ENCODE measurements at regions not wholly inside any gene's neighbourhood (a gene's known extent, or its start where the extent isn't known, plus 50 kb on each side); places are given as distances from the start of the nearest gene placed in this dataset.

DNA sequence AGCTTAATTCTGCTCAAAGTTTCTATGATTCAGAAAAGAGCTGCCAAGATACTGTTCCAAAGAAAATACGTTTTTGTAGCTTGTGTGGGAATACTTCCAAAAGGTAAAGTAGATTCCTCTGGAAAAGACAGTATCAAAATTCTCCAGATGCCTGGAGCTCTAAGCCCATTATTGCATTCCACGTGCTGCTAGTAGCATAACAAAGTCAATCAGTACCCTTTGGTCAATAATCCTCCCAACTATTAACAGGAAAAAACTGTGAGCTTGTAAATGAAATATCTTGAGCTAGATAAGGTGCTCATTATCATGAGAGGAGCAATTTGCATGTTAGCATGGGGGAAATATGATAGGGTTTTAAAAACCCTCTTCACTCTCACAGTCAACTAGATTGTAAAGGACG is 229.5 kb upstream of the TYRP1 start:
- H3K27me3 Mint-ChIP-seq (ENCODE audit: low read depth) = peaks cover 26% of the 10 kb centered on the region
- H3K36me3 Mint-ChIP-seq (ENCODE audit: low read depth) = no peaks in the 10 kb centered on the region
- H3K27ac Mint-ChIP-seq (ENCODE audit: unreplicated experiment) = no peak overlapping the region
- DNase-seq (ENCODE audit: low spot score) = no peak
- no peak overlapping the region for H3K4me3 Mint-ChIP-seq (ENCODE audit: unreplicated experiment)
- no peaks in the 10 kb centered on the region for H3K4me1 Mint-ChIP-seq (ENCODE audit: low read depth)
- no peak for TF ChIP-seq CTCF (IDR thresholded peaks at IDR 0.05)
- no peaks in the 10 kb centered on the region for H3K9me3 Mint-ChIP-seq (ENCODE audit: low read depth)

DNA sequence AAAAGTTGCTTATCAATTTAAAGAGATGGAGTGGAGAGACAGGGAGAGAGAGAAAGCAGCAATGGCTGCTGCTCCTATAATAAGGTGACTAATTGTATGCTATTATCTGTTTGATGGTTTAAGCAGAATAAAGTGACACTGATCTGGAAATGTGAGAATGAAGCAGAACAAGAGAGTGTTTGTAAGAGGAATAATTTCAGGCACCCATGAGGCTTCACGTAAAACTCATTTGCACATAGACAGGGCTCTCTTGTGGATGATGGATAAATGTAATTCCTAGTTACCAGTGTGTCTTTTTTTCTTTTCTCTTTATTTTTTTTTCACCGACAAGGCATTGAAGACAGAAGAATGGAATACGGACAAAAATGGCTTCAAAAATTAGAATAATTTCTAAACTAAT is 228.8 kb upstream of the TYRP1 start:
- no peak for DNase-seq (ENCODE audit: low spot score)
- Mint-ChIP-seq H3K27me3 (ENCODE audit: low read depth) (peaks cover 30% of the 10 kb centered on the region), H3K4me3 (ENCODE audit: unreplicated experiment) (no peak overlapping the region), H3K36me3 (ENCODE audit: low read depth) (no peaks in the 10 kb centered on the region), H3K9me3 (ENCODE audit: low read depth) (no peaks in the 10 kb centered on the region), H3K4me1 (ENCODE audit: low read depth) (no peaks in the 10 kb centered on the region), H3K27ac (ENCODE audit: unreplicated experiment) (no peak overlapping the region)
- no peak for TF ChIP-seq CTCF (IDR thresholded peaks at IDR 0.05)

DNA sequence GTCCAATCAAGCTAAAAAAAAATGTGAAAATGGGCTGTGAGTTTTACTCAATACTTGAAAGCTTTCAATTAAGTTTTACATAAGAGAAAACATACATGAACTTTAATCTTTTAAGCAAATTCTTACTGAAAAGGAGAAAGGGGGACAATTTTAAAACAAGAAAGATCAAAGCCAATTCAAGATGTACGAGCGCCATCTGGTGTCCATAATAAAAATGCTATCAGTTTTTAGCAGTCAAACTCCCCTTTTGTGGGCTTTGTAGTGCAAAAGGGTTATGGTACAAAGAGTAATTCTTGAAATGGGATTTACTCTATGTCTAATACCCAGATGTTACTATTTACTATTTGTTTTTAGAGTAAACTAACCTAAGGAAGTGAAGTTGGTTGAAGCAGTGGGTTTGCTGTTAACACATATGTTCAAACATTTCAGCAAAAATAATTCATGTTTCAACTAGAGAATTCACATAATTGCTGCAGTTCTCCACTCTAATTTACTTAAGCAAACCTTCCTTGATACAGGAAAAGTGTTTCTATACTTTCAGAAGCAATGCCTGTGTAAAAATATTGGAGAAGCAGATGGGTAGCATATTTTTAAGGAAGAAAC is 228.2 kb upstream of the TYRP1 start:
- no peak overlapping the region for H3K27ac Mint-ChIP-seq (ENCODE audit: unreplicated experiment)
- TF ChIP-seq CTCF (IDR thresholded peaks at IDR 0.05) = peak; percentile 89
- no peaks in the 10 kb centered on the region for H3K9me3 Mint-ChIP-seq (ENCODE audit: low read depth)
- no peaks in the 10 kb centered on the region for H3K4me1 Mint-ChIP-seq (ENCODE audit: low read depth)
- H3K27me3 Mint-ChIP-seq (ENCODE audit: low read depth) = peaks cover 32% of the 10 kb centered on the region
- no peak for DNase-seq (ENCODE audit: low spot score)
- H3K36me3 Mint-ChIP-seq (ENCODE audit: low read depth) = no peaks in the 10 kb centered on the region
- no peak overlapping the region for H3K4me3 Mint-ChIP-seq (ENCODE audit: unreplicated experiment)

- Mint-ChIP-seq H3K27ac (ENCODE audit: unreplicated experiment) (no peak overlapping the region), H3K4me1 (ENCODE audit: low read depth) (no peaks in the 10 kb centered on the region), H3K4me3 (ENCODE audit: unreplicated experiment) (no peak overlapping the region), H3K9me3 (ENCODE audit: low read depth) (peaks cover 2% of the 10 kb centered on the region), H3K36me3 (ENCODE audit: low read depth) (no peaks in the 10 kb centered on the region), H3K27me3 (ENCODE audit: low read depth) (peaks cover 18% of the 10 kb centered on the region)
- no peak for DNase-seq (ENCODE audit: low spot score)
- TF ChIP-seq CTCF (IDR thresholded peaks at IDR 0.05) = no peak
These were observed 224.1 kb upstream of the TYRP1 start for GRCh38 chr9:12469084-12469483.

- no peak overlapping the region for H3K27ac Mint-ChIP-seq (ENCODE audit: unreplicated experiment)
- no peaks in the 10 kb centered on the region for H3K4me1 Mint-ChIP-seq (ENCODE audit: low read depth)
- H3K27me3 Mint-ChIP-seq (ENCODE audit: low read depth) = peaks cover 12% of the 10 kb centered on the region
- no peak for TF ChIP-seq CTCF (IDR thresholded peaks at IDR 0.05)
- H3K9me3 Mint-ChIP-seq (ENCODE audit: low read depth) = no peaks in the 10 kb centered on the region
- no peak overlapping the region for H3K4me3 Mint-ChIP-seq (ENCODE audit: unreplicated experiment)
- no peaks in the 10 kb centered on the region for H3K36me3 Mint-ChIP-seq (ENCODE audit: low read depth)
- no peak for DNase-seq (ENCODE audit: low spot score)
These were observed 198.8 kb upstream of the TYRP1 start for GRCh38 chr9:12494411-12494810.

Measured in chondrocyte (in vitro differentiated cells).